Keratinocyte (primary cell): ENCODE measurements at regions not wholly inside any gene's neighbourhood (a gene's known extent, or its start where the extent isn't known, plus 50 kb on each side); places are given as distances from the start of the nearest gene placed in this dataset.

Experiments
- DNase-seq: peaks from one replicate; pipeline ENCODE4 v3.0.0-alpha.2; 2011; ENCODE audit warnings: low read depth, missing footprints, low spot score
- FAIRE-seq: peaks from 2 replicates; lab custom pipeline; 2011; peaks lifted over from hg19 to GRCh38; lab: Jason Lieb, UNC
- H2AFZ ChIP-seq: 2 replicates; pipeline ENCODE4 v1.6.0; 2012; ENCODE audit warnings: low read length, control low read depth, inconsistent platforms; ENCODE audit not compliant: control insufficient read depth
- H3K27ac ChIP-seq: 2 replicates; pipeline ENCODE4 v1.5.1; 2011; ENCODE audit warnings: low read length; ENCODE audit not compliant: control insufficient read depth, insufficient read depth
- H3K27me3 ChIP-seq: 3 replicates; pipeline ENCODE4 v1.6.0; 2011; ENCODE audit warnings: low read length; ENCODE audit not compliant: control insufficient read depth, insufficient read depth; ENCODE audit errors: extremely low read depth
- H3K36me3 ChIP-seq, 2 experiments: 2 replicates in 1 of 2; 3 replicates in 1 of 2; pipeline ENCODE4 v1.5.1; 2011; ENCODE audit warnings: low read length in 2 of 2, mild to moderate bottlenecking in 1 of 2; ENCODE audit not compliant: control insufficient read depth in 2 of 2, insufficient read depth in 2 of 2; ENCODE audit errors: extremely low read depth in 1 of 2
- H3K4me1 ChIP-seq: 3 replicates; pipeline ENCODE4 v1.5.1; 2011; ENCODE audit warnings: low read length; ENCODE audit not compliant: control insufficient read depth, insufficient read depth; ENCODE audit errors: extremely low read depth
- H3K4me2 ChIP-seq: 3 replicates; pipeline ENCODE4 v1.6.0; 2011; ENCODE audit warnings: low read depth, low read length; ENCODE audit not compliant: control insufficient read depth, insufficient read depth; ENCODE audit errors: extremely low read depth
- H3K4me3 ChIP-seq, 3 experiments: fragments of 200-600 bp in 1 of 3; sonication (generic) in 1 of 3; 2 replicates in 2 of 3; 3 replicates in 1 of 3; pipeline ENCODE4 v1.5.1; 2011 to 2016; ENCODE audit warnings: low read length in 3 of 3, mild to moderate bottlenecking in 3 of 3, control low read depth in 2 of 3, inconsistent platforms in 1 of 3, low read depth in 1 of 3, mixed read lengths in 1 of 3, mixed run types in 1 of 3, moderate library complexity in 1 of 3; ENCODE audit not compliant: control insufficient read depth in 2 of 3, insufficient read depth in 2 of 3; ENCODE audit errors: extremely low read depth in 1 of 3
- H3K79me2 ChIP-seq: 2 replicates; pipeline ENCODE4 v1.6.0; 2012; ENCODE audit warnings: low read length; ENCODE audit not compliant: control insufficient read depth, insufficient read depth
- H3K9ac ChIP-seq: 3 replicates; pipeline ENCODE4 v1.6.0; 2011; ENCODE audit warnings: low read length; ENCODE audit not compliant: control insufficient read depth, insufficient read depth; ENCODE audit errors: extremely low read depth
- H3K9me1 ChIP-seq: 3 replicates; pipeline ENCODE4 v1.6.0; 2011; ENCODE audit warnings: low read length; ENCODE audit not compliant: control insufficient read depth, insufficient read depth; ENCODE audit errors: extremely low read depth
- H3K9me3 ChIP-seq: 2 replicates; pipeline ENCODE4 v1.5.1; 2012; ENCODE audit warnings: low read depth, low read length; ENCODE audit not compliant: control insufficient read depth
- H4K20me1 ChIP-seq: 3 replicates; pipeline ENCODE4 v1.6.0; 2011; ENCODE audit warnings: low read length; ENCODE audit not compliant: control insufficient read depth, insufficient read depth; ENCODE audit errors: extremely low read depth
- CTCF ChIP-seq, 3 experiments: IDR thresholded peaks in 1 of 3; conservative IDR thresholded peaks in 1 of 3; optimal IDR thresholded peaks in 1 of 3; 2 replicates in 2 of 3; 3 replicates in 1 of 3; pipeline versions ENCODE3 to v1.5.1; 2011; ENCODE audit warnings: low read length in 3 of 3, mild to moderate bottlenecking in 3 of 3, moderate library complexity in 2 of 3, control low read depth in 1 of 3, inconsistent platforms in 1 of 3; ENCODE audit not compliant: insufficient read depth in 2 of 3; ENCODE audit errors: extremely low read depth in 1 of 3
- EZH2 ChIP-seq: IDR thresholded peaks from one replicate; pipeline ENCODE4 v1.6.1; 2012; ENCODE audit warnings: inconsistent platforms, mild to moderate bottlenecking, low read length, moderate library complexity
- dilution Hi-C: fragments of 300-500 bp; cut with MboI; formaldehyde crosslinking; loops from one replicate; pipeline ENCODE4 v1.7.0; 2020; ENCODE audit warnings: low sequenced_read_pairs; ENCODE audit not compliant: extremely low pct_ligation_motif_present

GRCh38 chr13:79267560-79267959, 138.5 kb downstream of the RBM26 start:
- H3K4me2 ChIP-seq, result no peak overlapping the region
- no peak overlapping the region for H2AFZ ChIP-seq
- H3K9me1 ChIP-seq, result no peaks in the 10 kb centered on the region
- DNase-seq (no peak), FAIRE-seq (no peak)
- no peaks in the 10 kb centered on the region for H3K4me1 ChIP-seq
- no peaks in the 10 kb centered on the region for H3K27me3 ChIP-seq
- H3K4me3 ChIP-seq, result no peak overlapping the region
- TF ChIP-seq CTCF (optimal IDR thresholded peaks at IDR 0.05 in 1 of 3, IDR thresholded peaks at IDR 0.05 in 1 of 3, conservative IDR thresholded peaks at IDR 0.05 in 1 of 3; ENCODE audit: extremely low read depth in 1 of 3, insufficient read depth in 2 of 3, low read length in 3 of 3), result no peak
- no peak for TF ChIP-seq EZH2
- H3K27ac ChIP-seq, result no peak overlapping the region
- H4K20me1 ChIP-seq, result no peaks in the 10 kb centered on the region
- H3K9me3 ChIP-seq, result no peaks in the 10 kb centered on the region
- dilution Hi-C loops, result no loop called here
- H3K9ac ChIP-seq, result no peak overlapping the region
- H3K36me3 ChIP-seq, result no peaks in the 10 kb centered on the region
- no peaks in the 10 kb centered on the region for H3K79me2 ChIP-seq

- no peaks in the 10 kb centered on the region for H4K20me1 ChIP-seq
- H3K9me1 ChIP-seq, result no peaks in the 10 kb centered on the region
- no peaks in the 10 kb centered on the region for H3K9me3 ChIP-seq
- no peak overlapping the region for H3K4me2 ChIP-seq
- H3K79me2 ChIP-seq, result no peaks in the 10 kb centered on the region
- no peaks in the 10 kb centered on the region for H3K27me3 ChIP-seq
- no peak for TF ChIP-seq EZH2
- TF ChIP-seq CTCF (optimal IDR thresholded peaks at IDR 0.05 in 1 of 3, IDR thresholded peaks at IDR 0.05 in 1 of 3, conservative IDR thresholded peaks at IDR 0.05 in 1 of 3; ENCODE audit: extremely low read depth in 1 of 3, insufficient read depth in 2 of 3, low read length in 3 of 3), result no peak
- no peak overlapping the region for H3K4me3 ChIP-seq
- no peak overlapping the region for H3K27ac ChIP-seq
- FAIRE-seq (no peak), DNase-seq (no peak)
- H2AFZ ChIP-seq, result no peak overlapping the region
- no peaks in the 10 kb centered on the region for H3K36me3 ChIP-seq
- H3K4me1 ChIP-seq, result no peaks in the 10 kb centered on the region
- dilution Hi-C loops, result no loop called here
- no peak overlapping the region for H3K9ac ChIP-seq
Observed at GRCh38 chr13:79258489-79258888, 147.6 kb downstream of the RBM26 start.
